ENCODE measurements at regions not wholly inside any gene's neighbourhood (a gene's known extent, or its start where the extent isn't known, plus 50 kb on each side); places are given as distances from the start of the nearest gene placed in this dataset.

DNA sequence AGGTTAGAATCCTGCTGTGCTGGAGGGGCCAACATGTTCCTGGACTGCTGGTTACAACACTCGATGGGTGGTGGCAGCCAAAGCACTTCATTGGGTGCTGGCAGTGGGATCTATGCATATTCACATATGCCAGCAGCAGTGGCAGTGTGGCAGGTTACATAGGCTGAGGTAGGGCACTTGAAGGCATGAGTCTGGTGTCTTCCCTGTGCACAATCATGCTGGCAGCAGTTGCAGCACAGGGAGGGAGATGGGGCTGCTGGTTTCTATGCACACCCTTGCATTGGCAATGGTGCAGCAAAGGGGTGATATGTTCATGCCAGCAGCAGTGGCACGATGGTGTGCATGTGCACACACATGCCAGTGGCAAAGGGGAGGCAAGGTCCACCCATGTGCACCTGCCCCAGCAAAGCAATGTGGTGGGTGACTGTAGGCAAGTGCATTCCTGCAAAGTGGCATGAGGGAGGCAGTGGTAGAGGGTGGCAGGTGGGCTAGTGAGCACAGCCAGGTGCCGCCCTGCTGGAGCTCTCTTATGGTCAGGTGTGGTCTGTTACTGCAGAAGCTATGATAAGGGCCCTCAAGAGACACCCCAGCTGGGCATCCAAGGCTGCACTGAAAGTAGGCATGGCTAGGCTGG, 356.2 kb upstream of the STEAP1 start:
- no peak for ATAC-seq
- H4K20me1 ChIP-seq (replicated peaks; ENCODE audit: insufficient read depth) = no peaks in the 10 kb centered on the region
- peaks cover 22% of the 10 kb centered on the region for H3K9me2 ChIP-seq (ENCODE audit: insufficient read depth)

More for the DNA sequence above, 356.2 kb upstream of the STEAP1 start:
- H3K27ac ChIP-seq (ENCODE audit: low read depth) = no peak overlapping the region
- DNase-seq (ENCODE audit: low spot score) = no peak
- TF ChIP-seq ZNF331 (CRISPR knock-in tag; IDR thresholded peaks at IDR 0.05; ENCODE audit: low read depth) = no peak
- TF ChIP-seq JUNB (IDR thresholded peaks at IDR 0.05; ENCODE audit: unreplicated experiment) = no peak
- no peak for TF ChIP-seq ZNF114 (CRISPR knock-in tag; IDR thresholded peaks at IDR 0.05)
- no peak for TF ChIP-seq EZH2phosphoT487 (IDR thresholded peaks at IDR 0.05; ENCODE audit: unreplicated experiment)
- TF ChIP-seq, protein P1, sequence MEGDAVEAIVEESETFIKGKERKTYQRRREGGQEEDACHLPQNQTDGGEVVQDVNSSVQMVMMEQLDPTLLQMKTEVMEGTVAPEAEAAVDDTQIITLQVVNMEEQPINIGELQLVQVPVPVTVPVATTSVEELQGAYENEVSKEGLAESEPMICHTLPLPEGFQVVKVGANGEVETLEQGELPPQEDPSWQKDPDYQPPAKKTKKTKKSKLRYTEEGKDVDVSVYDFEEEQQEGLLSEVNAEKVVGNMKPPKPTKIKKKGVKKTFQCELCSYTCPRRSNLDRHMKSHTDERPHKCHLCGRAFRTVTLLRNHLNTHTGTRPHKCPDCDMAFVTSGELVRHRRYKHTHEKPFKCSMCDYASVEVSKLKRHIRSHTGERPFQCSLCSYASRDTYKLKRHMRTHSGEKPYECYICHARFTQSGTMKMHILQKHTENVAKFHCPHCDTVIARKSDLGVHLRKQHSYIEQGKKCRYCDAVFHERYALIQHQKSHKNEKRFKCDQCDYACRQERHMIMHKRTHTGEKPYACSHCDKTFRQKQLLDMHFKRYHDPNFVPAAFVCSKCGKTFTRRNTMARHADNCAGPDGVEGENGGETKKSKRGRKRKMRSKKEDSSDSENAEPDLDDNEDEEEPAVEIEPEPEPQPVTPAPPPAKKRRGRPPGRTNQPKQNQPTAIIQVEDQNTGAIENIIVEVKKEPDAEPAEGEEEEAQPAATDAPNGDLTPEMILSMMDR (conservative IDR thresholded peaks at IDR 0.05; ENCODE audit: low read depth in 2 of 2) = no peak
- TF ChIP-seq, protein P2, sequence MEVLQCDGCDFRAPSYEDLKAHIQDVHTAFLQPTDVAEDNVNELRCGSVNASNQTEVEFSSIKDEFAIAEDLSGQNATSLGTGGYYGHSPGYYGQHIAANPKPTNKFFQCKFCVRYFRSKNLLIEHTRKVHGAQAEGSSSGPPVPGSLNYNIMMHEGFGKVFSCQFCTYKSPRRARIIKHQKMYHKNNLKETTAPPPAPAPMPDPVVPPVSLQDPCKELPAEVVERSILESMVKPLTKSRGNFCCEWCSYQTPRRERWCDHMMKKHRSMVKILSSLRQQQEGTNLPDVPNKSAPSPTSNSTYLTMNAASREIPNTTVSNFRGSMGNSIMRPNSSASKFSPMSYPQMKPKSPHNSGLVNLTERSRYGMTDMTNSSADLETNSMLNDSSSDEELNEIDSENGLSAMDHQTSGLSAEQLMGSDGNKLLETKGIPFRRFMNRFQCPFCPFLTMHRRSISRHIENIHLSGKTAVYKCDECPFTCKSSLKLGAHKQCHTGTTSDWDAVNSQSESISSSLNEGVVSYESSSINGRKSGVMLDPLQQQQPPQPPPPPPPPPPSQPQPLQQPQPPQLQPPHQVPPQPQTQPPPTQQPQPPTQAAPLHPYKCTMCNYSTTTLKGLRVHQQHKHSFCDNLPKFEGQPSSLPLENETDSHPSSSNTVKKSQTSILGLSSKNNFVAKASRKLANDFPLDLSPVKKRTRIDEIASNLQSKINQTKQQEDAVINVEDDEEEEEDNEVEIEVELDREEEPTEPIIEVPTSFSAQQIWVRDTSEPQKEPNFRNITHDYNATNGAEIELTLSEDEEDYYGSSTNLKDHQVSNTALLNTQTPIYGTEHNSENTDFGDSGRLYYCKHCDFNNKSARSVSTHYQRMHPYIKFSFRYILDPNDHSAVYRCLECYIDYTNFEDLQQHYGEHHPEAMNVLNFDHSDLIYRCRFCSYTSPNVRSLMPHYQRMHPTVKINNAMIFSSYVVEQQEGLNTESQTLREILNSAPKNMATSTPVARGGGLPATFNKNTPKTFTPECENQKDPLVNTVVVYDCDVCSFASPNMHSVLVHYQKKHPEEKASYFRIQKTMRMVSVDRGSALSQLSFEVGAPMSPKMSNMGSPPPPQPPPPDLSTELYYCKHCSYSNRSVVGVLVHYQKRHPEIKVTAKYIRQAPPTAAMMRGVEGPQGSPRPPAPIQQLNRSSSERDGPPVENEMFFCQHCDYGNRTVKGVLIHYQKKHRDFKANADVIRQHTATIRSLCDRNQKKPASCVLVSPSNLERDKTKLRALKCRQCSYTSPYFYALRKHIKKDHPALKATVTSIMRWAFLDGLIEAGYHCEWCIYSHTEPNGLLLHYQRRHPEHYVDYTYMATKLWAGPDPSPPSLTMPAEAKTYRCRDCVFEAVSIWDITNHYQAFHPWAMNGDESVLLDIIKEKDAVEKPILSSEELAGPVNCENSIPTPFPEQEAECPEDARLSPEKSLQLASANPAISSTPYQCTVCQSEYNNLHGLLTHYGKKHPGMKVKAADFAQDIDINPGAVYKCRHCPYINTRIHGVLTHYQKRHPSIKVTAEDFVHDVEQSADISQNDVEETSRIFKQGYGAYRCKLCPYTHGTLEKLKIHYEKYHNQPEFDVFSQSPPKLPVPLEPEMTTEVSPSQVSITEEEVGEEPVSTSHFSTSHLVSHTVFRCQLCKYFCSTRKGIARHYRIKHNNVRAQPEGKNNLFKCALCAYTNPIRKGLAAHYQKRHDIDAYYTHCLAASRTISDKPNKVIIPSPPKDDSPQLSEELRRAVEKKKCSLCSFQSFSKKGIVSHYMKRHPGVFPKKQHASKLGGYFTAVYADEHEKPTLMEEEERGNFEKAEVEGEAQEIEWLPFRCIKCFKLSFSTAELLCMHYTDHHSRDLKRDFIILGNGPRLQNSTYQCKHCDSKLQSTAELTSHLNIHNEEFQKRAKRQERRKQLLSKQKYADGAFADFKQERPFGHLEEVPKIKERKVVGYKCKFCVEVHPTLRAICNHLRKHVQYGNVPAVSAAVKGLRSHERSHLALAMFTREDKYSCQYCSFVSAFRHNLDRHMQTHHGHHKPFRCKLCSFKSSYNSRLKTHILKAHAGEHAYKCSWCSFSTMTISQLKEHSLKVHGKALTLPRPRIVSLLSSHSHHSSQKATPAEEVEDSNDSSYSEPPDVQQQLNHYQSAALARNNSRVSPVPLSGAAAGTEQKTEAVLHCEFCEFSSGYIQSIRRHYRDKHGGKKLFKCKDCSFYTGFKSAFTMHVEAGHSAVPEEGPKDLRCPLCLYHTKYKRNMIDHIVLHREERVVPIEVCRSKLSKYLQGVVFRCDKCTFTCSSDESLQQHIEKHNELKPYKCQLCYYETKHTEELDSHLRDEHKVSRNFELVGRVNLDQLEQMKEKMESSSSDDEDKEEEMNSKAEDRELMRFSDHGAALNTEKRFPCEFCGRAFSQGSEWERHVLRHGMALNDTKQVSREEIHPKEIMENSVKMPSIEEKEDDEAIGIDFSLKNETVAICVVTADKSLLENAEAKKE (CRISPR knock-in tag; IDR thresholded peaks at IDR 0.05) = no peak
- no peak for TF ChIP-seq CREB1 (CRISPR knock-in tag; IDR thresholded peaks at IDR 0.05; ENCODE audit: low read depth)
- TF ChIP-seq STAT1 (IDR thresholded peaks at IDR 0.05; ENCODE audit: unreplicated experiment) = no peak
- H3K27me3 Mint-ChIP-seq (ENCODE audit: insufficient read depth, low read depth, poor library complexity) = no peaks in the 10 kb centered on the region
- no peaks in the 10 kb centered on the region for H3K36me3 ChIP-seq (ENCODE audit: insufficient read depth)
- H3K79me2 ChIP-seq (replicated peaks; ENCODE audit: insufficient read depth) = no peaks in the 10 kb centered on the region
- no peak overlapping the region for H2AFZ ChIP-seq
- peaks cover 9% of the 10 kb centered on the region; the same call in 1 of the 2 replicates for H3K4me1 ChIP-seq (ENCODE audit: insufficient read depth)
- H3K27ac Mint-ChIP-seq = no peak overlapping the region
- H3K4me2 ChIP-seq = no peak overlapping the region
- no peaks in the 10 kb centered on the region for H3K27me3 ChIP-seq (ENCODE audit: insufficient read depth)
- no peak overlapping the region for H3K4me3 Mint-ChIP-seq
- no peak overlapping the region for H3K4me3 ChIP-seq
- 0 out of 3 replicates have a peak, but pooled peaks cover under 1% of the 10 kb centered on the region for H3K9me3 Mint-ChIP-seq
- no peaks in the 10 kb centered on the region for H3F3A ChIP-seq (replicated peaks; ENCODE audit: low read depth)
- no peaks in the 10 kb centered on the region for H3K36me3 Mint-ChIP-seq (ENCODE audit: low read depth)
- H3K4me1 Mint-ChIP-seq = no peaks in the 10 kb centered on the region
